GM18867 (cell line): ENCODE measurements at regions not wholly inside any gene's neighbourhood (a gene's known extent, or its start where the extent isn't known, plus 50 kb on each side); places are given as distances from the start of the nearest gene placed in this dataset.

ENCODE experiments used
- ATAC-seq: cut with Tn5 transposase; IDR thresholded peaks from one replicate; pipeline ENCODE4 v1.9.1; 2021; ENCODE audit warnings: mild to moderate bottlenecking, moderate library complexity; ENCODE audit not compliant: unreplicated experiment

GRCh38 chr2:103268841-103269498 is 507.1 kb downstream of the TMEM182 start:
- no peak for ATAC-seq

- no peak for ATAC-seq
Measured at GRCh38 chr2:103276869-103277268, 515.0 kb downstream of the TMEM182 start.

- ATAC-seq: no peak
Measured at GRCh38 chr2:103284750-103285149, 522.9 kb downstream of the TMEM182 start.

GRCh38 chr2:103285354-103285753 is 523.5 kb downstream of the TMEM182 start:
- ATAC-seq: no peak

- no peak for ATAC-seq
Measured at GRCh38 chr2:103287746-103288145, 525.9 kb downstream of the TMEM182 start.

- ATAC-seq: no peak
Measured at GRCh38 chr2:103288696-103289095, 526.9 kb downstream of the TMEM182 start.

GRCh38 chr2:103289105-103289725 is 527.4 kb downstream of the TMEM182 start:
- no peak for ATAC-seq

GRCh38 chr2:103292573-103292972 is 530.7 kb downstream of the TMEM182 start:
- no peak for ATAC-seq

GRCh38 chr2:103293067-103293741 is 531.4 kb downstream of the TMEM182 start:
- ATAC-seq: no peak

- ATAC-seq: no peak
Measured at GRCh38 chr2:103293742-103294077, 531.9 kb downstream of the TMEM182 start.

- ATAC-seq: no peak
Measured at GRCh38 chr2:103294420-103294819, 532.6 kb downstream of the TMEM182 start.

GRCh38 chr2:103295591-103295990 is 533.8 kb downstream of the TMEM182 start:
- ATAC-seq: no peak

GRCh38 chr2:103324671-103325070 is 562.8 kb downstream of the TMEM182 start:
- ATAC-seq: no peak

- ATAC-seq: no peak
Measured at GRCh38 chr2:103327386-103327785, 565.6 kb downstream of the TMEM182 start.

GRCh38 chr2:103327966-103328365 is 566.1 kb downstream of the TMEM182 start:
- no peak for ATAC-seq

GRCh38 chr2:103335403-103335802 is 573.6 kb downstream of the TMEM182 start:
- ATAC-seq: no peak

GRCh38 chr2:103338819-103339218 is 577.0 kb downstream of the TMEM182 start:
- ATAC-seq: no peak

- ATAC-seq: no peak
Measured at GRCh38 chr2:103346780-103347179, 584.9 kb downstream of the TMEM182 start.

GRCh38 chr2:103353774-103354173 is 591.9 kb downstream of the TMEM182 start:
- ATAC-seq: no peak

- ATAC-seq: no peak
Measured at GRCh38 chr2:103355287-103355686, 593.5 kb downstream of the TMEM182 start.

GRCh38 chr2:103361712-103362111 is 599.9 kb downstream of the TMEM182 start:
- no peak for ATAC-seq

- ATAC-seq: no peak
Measured at GRCh38 chr2:103363639-103364038, 601.8 kb downstream of the TMEM182 start.
